ENCODE measurements at regions not wholly inside any gene's neighbourhood (a gene's known extent, or its start where the extent isn't known, plus 50 kb on each side); places are given as distances from the start of the nearest gene placed in this dataset.
A peak's percentile ranks its signal among the peaks of the same experiment; 100 is the strongest.
"Not testable (repeated sequence)": the region's sequence is repeated elsewhere in the genome, so short reads cannot be mapped to it uniquely, and the experiment has no call there.

DNA sequence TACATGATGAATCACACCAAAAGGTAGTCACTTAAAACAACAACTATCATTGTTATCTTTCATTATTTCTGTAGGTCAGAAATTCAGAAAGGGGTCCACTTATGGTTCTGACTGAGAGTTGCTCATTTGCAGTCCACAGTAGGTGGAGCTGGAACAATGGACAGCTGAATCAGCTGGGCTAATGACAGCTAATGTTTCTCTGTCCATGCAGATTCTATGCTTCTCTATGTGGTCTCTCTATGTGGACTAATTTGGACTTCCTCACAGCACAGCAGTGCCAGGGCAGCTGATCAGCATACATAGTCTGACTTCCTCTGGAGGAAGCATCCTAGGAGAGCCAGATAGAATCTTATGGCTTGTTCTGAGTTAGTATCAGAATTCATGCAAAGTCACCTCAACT, 131.7 kb upstream of the INTU start:
- no peak overlapping the region for H3K27ac ChIP-seq (ENCODE audit: low read length)
- H3K79me2 ChIP-seq (ENCODE audit: low read length): no peaks in the 10 kb centered on the region
- H3K9me3 ChIP-seq (ENCODE audit: low read length): no peaks in the 10 kb centered on the region
- no peak overlapping the region for H3K4me2 ChIP-seq (ENCODE audit: low read depth, low read length, poor library complexity, severe bottlenecking)
- no peaks in the 10 kb centered on the region for H4K20me1 ChIP-seq (ENCODE audit: insufficient read depth, low read depth, low read length)
- no peaks in the 10 kb centered on the region for H3K4me1 ChIP-seq (ENCODE audit: low read length)
- no peak overlapping the region for H2AFZ ChIP-seq (ENCODE audit: low read length)
- H3K36me3 ChIP-seq (ENCODE audit: insufficient read depth, low read length): no peaks in the 10 kb centered on the region
- no peaks in the 10 kb centered on the region for H3K27me3 ChIP-seq (ENCODE audit: low read length)
- DNase-seq: no peak
- H3K4me3 ChIP-seq (ENCODE audit: low read length): no peak overlapping the region
- no peak overlapping the region for H3K9ac ChIP-seq (ENCODE audit: low read length)
- H3K9me2 ChIP-seq (replicated peaks; ENCODE audit: insufficient read depth, low read length): 0 out of 2 replicates have a peak, but pooled peaks cover under 1% of the 10 kb centered on the region

DNA sequence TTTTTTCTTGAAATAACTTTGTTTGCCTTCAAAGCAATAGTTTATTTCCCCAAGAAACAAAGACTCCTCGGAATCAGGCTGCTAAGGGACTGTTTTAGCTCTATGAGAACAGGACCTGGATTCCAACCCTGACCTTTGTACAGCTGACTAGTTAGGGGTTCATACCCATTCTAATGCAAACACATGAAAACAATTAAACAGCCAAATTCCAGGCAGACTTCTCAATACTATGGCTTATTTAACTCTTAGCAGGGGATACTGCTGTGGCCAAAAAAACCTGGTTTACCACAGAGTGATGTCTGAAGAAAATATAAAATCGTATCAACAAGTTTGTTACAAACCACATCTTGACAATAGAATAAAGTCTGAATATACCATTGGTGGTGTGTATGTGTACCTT, 129.6 kb upstream of the INTU start:
- no peaks in the 10 kb centered on the region for H3K9me3 ChIP-seq (ENCODE audit: low read length)
- no peaks in the 10 kb centered on the region for H3K4me1 ChIP-seq (ENCODE audit: low read length)
- no peaks in the 10 kb centered on the region for H3K79me2 ChIP-seq (ENCODE audit: low read length)
- no peaks in the 10 kb centered on the region for H3K27me3 ChIP-seq (ENCODE audit: low read length)
- H3K36me3 ChIP-seq (ENCODE audit: insufficient read depth, low read length): no peaks in the 10 kb centered on the region
- DNase-seq: no peak
- no peak overlapping the region for H3K4me2 ChIP-seq (ENCODE audit: low read depth, low read length, poor library complexity, severe bottlenecking)
- H3K4me3 ChIP-seq (ENCODE audit: low read length): no peak overlapping the region
- no peak overlapping the region for H3K9ac ChIP-seq (ENCODE audit: low read length)
- no peak overlapping the region for H2AFZ ChIP-seq (ENCODE audit: low read length)
- H3K9me2 ChIP-seq (replicated peaks; ENCODE audit: insufficient read depth, low read length): 0 out of 2 replicates have a peak, but pooled peaks cover 3% of the 10 kb centered on the region
- no peaks in the 10 kb centered on the region for H4K20me1 ChIP-seq (ENCODE audit: insufficient read depth, low read depth, low read length)
- no peak overlapping the region for H3K27ac ChIP-seq (ENCODE audit: low read length)

DNA sequence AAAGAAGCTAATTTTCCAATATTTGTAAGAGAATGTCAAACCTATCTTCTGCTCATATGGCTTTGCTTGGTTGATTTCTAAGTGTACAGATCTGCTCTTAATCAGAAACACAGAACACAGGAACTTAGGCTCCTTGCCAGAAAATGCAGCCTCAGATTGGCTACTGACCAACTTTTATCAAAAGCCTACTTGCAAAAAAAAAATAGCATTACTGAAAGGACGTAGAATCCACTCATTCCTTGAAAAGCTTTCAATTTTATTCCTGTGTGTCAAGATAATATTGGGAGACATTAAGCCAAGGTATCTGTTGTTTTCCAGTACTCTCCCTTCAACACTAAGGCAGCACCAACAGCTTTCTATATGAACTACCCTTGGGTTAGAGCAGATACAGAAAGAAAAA, 127.6 kb upstream of the INTU start:
- no peaks in the 10 kb centered on the region for H3K9me3 ChIP-seq (ENCODE audit: low read length)
- H3K27ac ChIP-seq (ENCODE audit: low read length): no peak overlapping the region
- no peak for DNase-seq
- H3K79me2 ChIP-seq (ENCODE audit: low read length): no peaks in the 10 kb centered on the region
- no peak overlapping the region for H2AFZ ChIP-seq (ENCODE audit: low read length)
- no peak overlapping the region for H3K4me2 ChIP-seq (ENCODE audit: low read depth, low read length, poor library complexity, severe bottlenecking)
- no peaks in the 10 kb centered on the region for H3K4me1 ChIP-seq (ENCODE audit: low read length)
- H3K36me3 ChIP-seq (ENCODE audit: insufficient read depth, low read length): no peaks in the 10 kb centered on the region
- 0 out of 2 replicates have a peak, but pooled peaks cover 3% of the 10 kb centered on the region for H3K9me2 ChIP-seq (replicated peaks; ENCODE audit: insufficient read depth, low read length)
- H3K9ac ChIP-seq (ENCODE audit: low read length): no peak overlapping the region
- no peaks in the 10 kb centered on the region for H3K27me3 ChIP-seq (ENCODE audit: low read length)
- no peak overlapping the region for H3K4me3 ChIP-seq (ENCODE audit: low read length)
- no peaks in the 10 kb centered on the region for H4K20me1 ChIP-seq (ENCODE audit: insufficient read depth, low read depth, low read length)

DNA sequence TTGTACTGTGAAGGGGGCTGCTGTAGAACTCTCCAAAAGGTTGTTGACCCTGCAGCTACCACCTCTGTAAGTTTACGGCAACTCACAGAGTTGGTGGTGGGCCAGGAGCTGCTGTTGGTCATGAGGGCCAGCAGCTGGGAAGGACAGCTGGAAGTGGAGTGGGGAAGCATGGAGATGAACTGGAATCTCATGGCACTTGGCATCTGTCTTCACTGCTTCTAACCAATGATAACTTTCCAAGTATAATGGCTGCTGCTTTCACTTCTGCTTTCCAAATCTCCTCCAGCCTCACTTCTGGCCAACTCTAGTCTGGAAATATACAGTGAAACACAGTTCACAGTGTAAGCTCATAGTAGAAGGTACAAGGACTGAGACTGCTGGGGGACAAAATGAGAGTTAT, 126.5 kb upstream of the INTU start:
- Histone ChIP-seq H2AFZ (ENCODE audit: low read length) (no peak overlapping the region), H3K79me2 (ENCODE audit: low read length) (no peaks in the 10 kb centered on the region), H3K9ac (ENCODE audit: low read length) (no peak overlapping the region), H3K9me2 (replicated peaks; ENCODE audit: insufficient read depth, low read length) (0 out of 2 replicates have a peak, but pooled peaks cover 3% of the 10 kb centered on the region), H3K4me3 (ENCODE audit: low read length) (no peak overlapping the region), H3K27me3 (ENCODE audit: low read length) (no peaks in the 10 kb centered on the region), H3K27ac (ENCODE audit: low read length) (no peak overlapping the region), H3K9me3 (ENCODE audit: low read length) (no peaks in the 10 kb centered on the region), H3K4me2 (ENCODE audit: low read depth, low read length, poor library complexity, severe bottlenecking) (no peak overlapping the region), H4K20me1 (ENCODE audit: insufficient read depth, low read depth, low read length) (no peaks in the 10 kb centered on the region), H3K4me1 (ENCODE audit: low read length) (no peaks in the 10 kb centered on the region), H3K36me3 (ENCODE audit: insufficient read depth, low read length) (no peaks in the 10 kb centered on the region)
- peak; percentile 43 for DNase-seq

DNA sequence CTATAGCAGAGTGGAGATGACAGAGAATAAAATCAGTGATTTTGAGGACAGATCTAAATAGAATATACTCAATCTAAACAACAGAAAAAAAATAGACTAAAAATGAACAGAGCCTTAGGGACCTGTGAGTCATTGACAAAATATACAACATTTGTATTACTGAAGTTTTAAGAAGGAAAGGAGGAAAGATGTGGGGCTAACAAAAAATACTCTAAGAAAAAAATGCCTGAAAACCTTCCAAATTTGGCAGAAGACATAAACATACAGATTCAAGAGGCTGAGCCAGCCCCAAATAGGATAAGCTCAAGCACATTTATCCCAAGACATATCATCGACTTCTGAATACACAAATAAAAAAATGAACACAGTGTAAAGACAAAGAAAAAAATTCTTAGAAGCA, 123.6 kb upstream of the INTU start:
- no peaks in the 10 kb centered on the region for H3K9me3 ChIP-seq (ENCODE audit: low read length)
- H3K79me2 ChIP-seq (ENCODE audit: low read length): no peaks in the 10 kb centered on the region
- no peak for DNase-seq

DNA sequence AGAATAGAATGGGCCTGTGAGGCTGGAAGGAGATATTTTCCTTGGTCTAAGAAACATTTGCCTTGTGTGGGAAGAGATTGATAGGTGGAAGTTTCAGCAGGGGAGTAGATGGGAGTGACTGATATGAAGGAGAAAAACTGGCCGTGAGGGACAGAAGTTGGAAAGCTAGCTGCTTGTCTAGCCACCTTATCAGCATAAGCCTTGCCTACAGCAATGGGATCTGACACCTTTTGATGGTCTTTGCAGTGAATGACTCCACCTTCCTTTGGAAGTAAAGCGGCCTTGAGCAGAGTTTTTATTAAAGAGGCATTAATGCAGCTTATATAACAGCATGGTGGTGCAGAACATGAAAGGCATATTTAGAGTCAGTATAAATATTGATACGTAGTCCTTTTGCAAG, 120.1 kb upstream of the INTU start:
- not testable (repeated sequence) for H3K9me3 ChIP-seq (ENCODE audit: low read length); H3K27me3 ChIP-seq (ENCODE audit: low read length); H2AFZ ChIP-seq (ENCODE audit: low read length); H3K4me1 ChIP-seq (ENCODE audit: low read length); H3K9ac ChIP-seq (ENCODE audit: low read length); H4K20me1 ChIP-seq (ENCODE audit: insufficient read depth, low read depth, low read length); H3K27ac ChIP-seq (ENCODE audit: low read length); H3K4me2 ChIP-seq (ENCODE audit: low read depth, low read length, poor library complexity, severe bottlenecking); H3K9me2 ChIP-seq (replicated peaks; ENCODE audit: insufficient read depth, low read length); H3K79me2 ChIP-seq (ENCODE audit: low read length); H3K4me3 ChIP-seq (ENCODE audit: low read length); DNase-seq; H3K36me3 ChIP-seq (ENCODE audit: insufficient read depth, low read length)

More for the DNA sequence above, 123.6 kb upstream of the INTU start:
- Histone ChIP-seq H3K27me3 (ENCODE audit: low read length) (no peaks in the 10 kb centered on the region), H3K9ac (ENCODE audit: low read length) (no peak overlapping the region), H3K4me2 (ENCODE audit: low read depth, low read length, poor library complexity, severe bottlenecking) (no peak overlapping the region), H3K36me3 (ENCODE audit: insufficient read depth, low read length) (no peaks in the 10 kb centered on the region), H2AFZ (ENCODE audit: low read length) (no peak overlapping the region), H4K20me1 (ENCODE audit: insufficient read depth, low read depth, low read length) (no peaks in the 10 kb centered on the region), H3K27ac (ENCODE audit: low read length) (no peak overlapping the region), H3K4me1 (ENCODE audit: low read length) (no peaks in the 10 kb centered on the region), H3K4me3 (ENCODE audit: low read length) (no peak overlapping the region), H3K9me2 (replicated peaks; ENCODE audit: insufficient read depth, low read length) (0 out of 2 replicates have a peak, but pooled peaks cover 3% of the 10 kb centered on the region)

DNA sequence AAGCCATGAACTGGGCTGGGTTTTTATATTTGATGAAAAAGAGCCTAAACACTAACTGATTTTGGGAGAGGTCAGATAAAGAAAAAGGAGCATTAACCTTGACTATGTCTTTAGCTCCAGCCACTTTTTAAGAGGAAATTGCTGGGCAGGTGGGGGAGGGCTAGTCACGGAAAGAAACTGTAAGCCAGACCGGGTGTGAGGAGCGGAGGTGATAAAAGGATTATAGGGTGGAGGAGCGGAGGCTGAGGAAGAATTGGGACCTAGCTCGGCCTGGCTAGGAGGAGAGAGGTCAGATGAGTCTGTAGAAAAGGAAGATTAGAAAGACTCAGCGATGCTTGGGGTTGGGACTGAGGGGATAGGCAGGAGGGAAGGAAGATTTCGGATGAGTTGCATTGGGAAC, 117.5 kb upstream of the INTU start:
- H2AFZ ChIP-seq (ENCODE audit: low read length); H3K9me3 ChIP-seq (ENCODE audit: low read length); H3K27me3 ChIP-seq (ENCODE audit: low read length); DNase-seq; H4K20me1 ChIP-seq (ENCODE audit: insufficient read depth, low read depth, low read length); H3K4me3 ChIP-seq (ENCODE audit: low read length); H3K9ac ChIP-seq (ENCODE audit: low read length); H3K4me2 ChIP-seq (ENCODE audit: low read depth, low read length, poor library complexity, severe bottlenecking); H3K4me1 ChIP-seq (ENCODE audit: low read length); H3K36me3 ChIP-seq (ENCODE audit: insufficient read depth, low read length); H3K79me2 ChIP-seq (ENCODE audit: low read length); H3K27ac ChIP-seq (ENCODE audit: low read length); H3K9me2 ChIP-seq (replicated peaks; ENCODE audit: insufficient read depth, low read length): not testable (repeated sequence)

DNA sequence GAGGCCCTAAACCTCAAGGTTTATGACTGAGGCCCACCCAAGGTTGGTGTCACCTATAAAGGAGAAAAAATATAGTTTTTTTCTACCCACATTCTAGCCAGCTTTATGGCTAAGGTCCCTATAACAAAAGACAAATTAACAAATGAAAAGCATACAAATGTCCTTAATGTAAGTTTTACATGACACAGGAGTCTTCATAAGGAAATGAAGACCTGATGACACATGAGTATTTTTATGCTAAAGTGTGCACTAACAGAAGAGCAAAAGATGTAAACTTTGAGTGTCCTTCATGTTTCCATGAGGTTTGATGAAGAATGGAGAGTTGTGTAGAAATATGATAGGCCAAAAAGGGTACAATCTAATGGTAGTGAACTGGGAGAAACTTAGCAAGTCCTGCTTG, 114.7 kb upstream of the INTU start:
- Histone ChIP-seq H3K36me3 (ENCODE audit: insufficient read depth, low read length) (no peaks in the 10 kb centered on the region), H3K4me3 (ENCODE audit: low read length) (no peak overlapping the region), H3K27me3 (ENCODE audit: low read length) (no peaks in the 10 kb centered on the region), H3K79me2 (ENCODE audit: low read length) (no peaks in the 10 kb centered on the region), H3K9me2 (replicated peaks; ENCODE audit: insufficient read depth, low read length) (no peaks in the 10 kb centered on the region), H3K27ac (ENCODE audit: low read length) (no peak overlapping the region), H3K4me1 (ENCODE audit: low read length) (no peaks in the 10 kb centered on the region), H2AFZ (ENCODE audit: low read length) (no peak overlapping the region), H4K20me1 (ENCODE audit: insufficient read depth, low read depth, low read length) (no peaks in the 10 kb centered on the region), H3K9me3 (ENCODE audit: low read length) (no peaks in the 10 kb centered on the region), H3K9ac (ENCODE audit: low read length) (no peak overlapping the region), H3K4me2 (ENCODE audit: low read depth, low read length, poor library complexity, severe bottlenecking) (no peak overlapping the region)
- no peak for DNase-seq

DNA sequence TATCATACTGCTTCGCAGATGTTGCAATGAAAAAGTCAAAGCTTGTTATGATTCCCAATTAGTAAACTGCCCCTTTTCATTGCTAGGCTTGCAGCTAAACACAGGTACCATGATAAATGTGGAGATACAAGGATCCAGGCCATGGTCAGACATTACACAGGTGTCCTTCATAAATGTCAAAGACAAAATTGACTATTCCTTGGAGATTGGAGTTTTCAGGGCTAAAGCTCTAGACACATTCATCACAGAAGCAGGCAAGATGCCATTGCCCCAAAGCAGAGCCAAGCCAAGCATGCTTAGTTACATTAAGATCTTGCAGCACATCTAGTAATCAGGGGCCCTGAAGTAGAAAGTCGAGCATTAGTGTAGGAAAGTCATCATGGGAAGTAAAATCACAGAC, 111.3 kb upstream of the INTU start:
- no peak overlapping the region for H3K9ac ChIP-seq (ENCODE audit: low read length)
- DNase-seq: no peak
- no peaks in the 10 kb centered on the region for H3K9me2 ChIP-seq (replicated peaks; ENCODE audit: insufficient read depth, low read length)
- no peaks in the 10 kb centered on the region for H3K4me1 ChIP-seq (ENCODE audit: low read length)
- H4K20me1 ChIP-seq (ENCODE audit: insufficient read depth, low read depth, low read length): no peaks in the 10 kb centered on the region
- no peak overlapping the region for H3K4me3 ChIP-seq (ENCODE audit: low read length)
- H3K36me3 ChIP-seq (ENCODE audit: insufficient read depth, low read length): no peaks in the 10 kb centered on the region
- H3K27ac ChIP-seq (ENCODE audit: low read length): no peak overlapping the region
- no peaks in the 10 kb centered on the region for H3K27me3 ChIP-seq (ENCODE audit: low read length)
- H3K9me3 ChIP-seq (ENCODE audit: low read length): no peaks in the 10 kb centered on the region
- no peak overlapping the region for H3K4me2 ChIP-seq (ENCODE audit: low read depth, low read length, poor library complexity, severe bottlenecking)
- no peak overlapping the region for H2AFZ ChIP-seq (ENCODE audit: low read length)
- H3K79me2 ChIP-seq (ENCODE audit: low read length): no peaks in the 10 kb centered on the region

Data from Karpas-422 (cell line).